RWPE2 (cell line): ENCODE measurements at regions not wholly inside any gene's neighbourhood (a gene's known extent, or its start where the extent isn't known, plus 50 kb on each side); places are given as distances from the start of the nearest gene placed in this dataset.

Experiments used
- ATAC-seq: fragments of 200-7000 bp; cut with Tn5 transposase; 3 replicates; pipeline ENCODE4 v1.9.1; 2021; ENCODE audit warnings: low read depth
- DNase-seq: peaks from one replicate; pipeline ENCODE4 v3.0.0-alpha.2; 2020; ENCODE audit warnings: low spot score
- H3K27ac ChIP-seq: fragments of 450-650 bp; 2 replicates; pipeline ENCODE4 v1.5.1; 2017; ENCODE audit warnings: mild to moderate bottlenecking; ENCODE audit not compliant: poor library complexity, severe bottlenecking
- H3K27me3 ChIP-seq: fragments of 250-450 bp; sonication (Bioruptor Pico); 2 replicates; pipeline ENCODE4 v1.5.1; 2021; ENCODE audit warnings: mild to moderate bottlenecking, moderate library complexity; ENCODE audit not compliant: insufficient read depth, poor library complexity, severe bottlenecking
- H3K36me3 ChIP-seq: fragments of 250-450 bp; sonication (Bioruptor Pico); 2 replicates; pipeline ENCODE4 v1.5.1; 2020; ENCODE audit warnings: low read depth, mild to moderate bottlenecking, moderate library complexity
- H3K4me1 ChIP-seq: fragments of 250-450 bp; sonication (Bioruptor Pico); 2 replicates; pipeline ENCODE4 v1.5.1; 2021; ENCODE audit warnings: mild to moderate bottlenecking, moderate library complexity; ENCODE audit not compliant: insufficient read depth, poor library complexity, severe bottlenecking
- H3K4me3 ChIP-seq: fragments of 250-450 bp; sonication (Bioruptor Pico); 2 replicates; pipeline ENCODE4 v1.5.1; 2021; ENCODE audit warnings: mild to moderate bottlenecking, moderate library complexity; ENCODE audit not compliant: severe bottlenecking
- H3K9me3 ChIP-seq: fragments of 250-450 bp; sonication (Bioruptor Pico); 2 replicates; pipeline ENCODE4 v1.5.1; 2021; ENCODE audit warnings: mild to moderate bottlenecking, moderate library complexity; ENCODE audit not compliant: severe bottlenecking
- TF ChIP-seq, protein P1 (sequence below): fragments of 450-650 bp; IDR thresholded peaks from one replicate; pipeline ENCODE4 v1.5.1; 2017; ENCODE audit warnings: mild to moderate bottlenecking, moderate library complexity; ENCODE audit not compliant: poor library complexity, severe bottlenecking

- DNase-seq (no peak), ATAC-seq (no peak)
- no peaks in the 10 kb centered on the region for H3K4me1 ChIP-seq
- H3K27ac ChIP-seq: no peak overlapping the region
- TF ChIP-seq, protein P1, sequence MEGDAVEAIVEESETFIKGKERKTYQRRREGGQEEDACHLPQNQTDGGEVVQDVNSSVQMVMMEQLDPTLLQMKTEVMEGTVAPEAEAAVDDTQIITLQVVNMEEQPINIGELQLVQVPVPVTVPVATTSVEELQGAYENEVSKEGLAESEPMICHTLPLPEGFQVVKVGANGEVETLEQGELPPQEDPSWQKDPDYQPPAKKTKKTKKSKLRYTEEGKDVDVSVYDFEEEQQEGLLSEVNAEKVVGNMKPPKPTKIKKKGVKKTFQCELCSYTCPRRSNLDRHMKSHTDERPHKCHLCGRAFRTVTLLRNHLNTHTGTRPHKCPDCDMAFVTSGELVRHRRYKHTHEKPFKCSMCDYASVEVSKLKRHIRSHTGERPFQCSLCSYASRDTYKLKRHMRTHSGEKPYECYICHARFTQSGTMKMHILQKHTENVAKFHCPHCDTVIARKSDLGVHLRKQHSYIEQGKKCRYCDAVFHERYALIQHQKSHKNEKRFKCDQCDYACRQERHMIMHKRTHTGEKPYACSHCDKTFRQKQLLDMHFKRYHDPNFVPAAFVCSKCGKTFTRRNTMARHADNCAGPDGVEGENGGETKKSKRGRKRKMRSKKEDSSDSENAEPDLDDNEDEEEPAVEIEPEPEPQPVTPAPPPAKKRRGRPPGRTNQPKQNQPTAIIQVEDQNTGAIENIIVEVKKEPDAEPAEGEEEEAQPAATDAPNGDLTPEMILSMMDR: no peak
- peaks cover 4% of the 10 kb centered on the region for H3K27me3 ChIP-seq
- no peaks in the 10 kb centered on the region for H3K9me3 ChIP-seq
- H3K4me3 ChIP-seq: no peak overlapping the region
- H3K36me3 ChIP-seq: no peaks in the 10 kb centered on the region
Observed at GRCh38 chr9:134224567-134225093, 60.3 kb upstream of the RNU6ATAC start.

DNA sequence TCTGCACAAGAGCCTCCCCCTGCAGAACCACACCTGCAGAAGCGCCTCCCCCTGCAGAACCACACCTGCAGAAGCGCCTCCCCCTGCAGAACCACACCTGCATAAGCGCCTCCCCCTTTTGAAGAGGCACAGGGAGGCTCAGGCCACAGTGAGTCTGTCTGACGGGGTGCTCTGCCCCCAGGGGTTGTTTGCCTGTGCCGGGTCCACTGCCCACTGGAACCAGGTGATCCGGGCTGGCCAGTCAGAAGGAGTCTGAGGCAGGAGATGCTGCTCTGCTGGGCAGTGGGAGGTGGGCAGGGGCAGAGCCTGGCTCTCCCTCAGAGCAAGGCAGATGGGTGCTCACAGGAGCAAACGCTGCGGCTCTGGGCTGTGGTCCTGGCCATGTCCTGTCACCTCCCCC lies 60.8 kb upstream of the RNU6ATAC start:
- Histone ChIP-seq H3K4me1 (no peaks in the 10 kb centered on the region), H3K27ac (no peak overlapping the region), H3K27me3 (peaks cover 7% of the 10 kb centered on the region), H3K9me3 (no peaks in the 10 kb centered on the region), H3K36me3 (no peaks in the 10 kb centered on the region), H3K4me3 (no peak overlapping the region)
- no peak for DNase-seq
- no peak for ATAC-seq
- TF ChIP-seq, protein P1: no peak

GRCh38 chr9:134225816-134226215 lies 61.5 kb upstream of the RNU6ATAC start:
- H3K27ac ChIP-seq: no peak overlapping the region
- H3K4me1 ChIP-seq: no peaks in the 10 kb centered on the region
- no peaks in the 10 kb centered on the region for H3K36me3 ChIP-seq
- no peak for DNase-seq
- no peak overlapping the region for H3K4me3 ChIP-seq
- ATAC-seq: no peak
- TF ChIP-seq, protein P1: no peak
- H3K27me3 ChIP-seq: peaks cover 13% of the 10 kb centered on the region
- H3K9me3 ChIP-seq: no peaks in the 10 kb centered on the region

DNA sequence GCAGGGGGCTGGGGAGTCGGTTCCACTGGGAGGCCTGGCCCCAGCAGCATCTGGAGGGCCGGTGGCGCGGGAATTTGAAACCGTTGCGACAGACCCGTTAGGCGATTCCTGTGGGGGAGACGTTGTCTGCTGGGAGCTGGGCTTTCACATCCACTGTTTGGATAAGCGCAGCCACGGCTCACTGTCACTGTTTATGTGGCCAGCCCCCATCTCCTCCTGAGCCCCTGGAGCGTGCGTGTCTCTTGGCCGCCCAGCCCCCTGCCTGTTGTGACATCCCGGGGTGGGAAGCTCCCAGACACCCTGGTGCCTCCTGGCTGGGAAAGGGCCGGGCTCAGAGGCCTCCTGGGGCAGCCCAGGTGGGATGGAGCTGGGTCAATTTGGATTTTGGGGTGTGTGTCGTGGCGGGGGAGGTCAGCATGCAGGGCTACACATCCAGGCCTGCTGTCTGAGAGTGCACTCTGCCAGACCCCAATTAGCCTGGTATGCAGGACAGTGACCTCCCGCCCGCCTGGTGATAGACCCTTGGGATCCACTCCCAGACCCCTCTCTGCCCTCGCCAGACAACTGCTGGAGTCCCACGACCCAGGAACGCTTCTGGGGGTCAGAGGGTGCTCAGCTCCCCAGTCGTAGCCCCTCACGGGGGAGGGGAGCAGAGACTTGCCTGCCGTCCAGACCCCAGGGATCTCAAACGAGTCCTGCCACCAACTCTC lies 62.0 kb upstream of the RNU6ATAC start:
- Histone ChIP-seq H3K9me3 (no peaks in the 10 kb centered on the region), H3K27me3 (peaks cover 18% of the 10 kb centered on the region), H3K36me3 (no peaks in the 10 kb centered on the region), H3K27ac (no peak overlapping the region), H3K4me1 (no peaks in the 10 kb centered on the region), H3K4me3 (no peak overlapping the region)
- TF ChIP-seq, protein P1: no peak
- DNase-seq: no peak
- ATAC-seq: no peak
